Ovary (tissue), 3 donors: ENCODE measurements at regions not wholly inside any gene's neighbourhood (a gene's known extent, or its start where the extent isn't known, plus 50 kb on each side); places are given as distances from the start of the nearest gene placed in this dataset.

Experiments
- CTCF ChIP-seq, 3 donors: fragments of 450-650 bp in 2 of 3; fragments of 200-600 bp in 1 of 3; IDR thresholded peaks; one replicate each; pipeline versions ENCODE4 v1.5.1 to v1.8.0; 2016 to 2022; ENCODE audit warnings: antibody characterized with exemption in 3 of 3, mild to moderate bottlenecking in 1 of 3
- POLR2A ChIP-seq: fragments of 450-650 bp; IDR thresholded peaks from one replicate; pipeline ENCODE4 v1.6.1; 2017; ENCODE audit warnings: antibody characterized with exemption, mild to moderate bottlenecking, moderate library complexity
- donor health status: DM: no; HTN: no; CAD: no.

- TF ChIP-seq POLR2A (no peak), CTCF (IDR thresholded peaks at IDR 0.05) (no peak)
These were observed 62.2 kb downstream of the NCOR2 start for GRCh38 chr12:124505001-124505818.
